ENCODE measurements at regions not wholly inside any gene's neighbourhood (a gene's known extent, or its start where the extent isn't known, plus 50 kb on each side); places are given as distances from the start of the nearest gene placed in this dataset.

GRCh38 chrX:40806513-40807220 is 71.3 kb upstream of the MED14 start:
- no peak for TF ChIP-seq CTCF (IDR thresholded peaks at IDR 0.05; ENCODE audit: low read depth, low read length)
- TF ChIP-seq EZH2phosphoT487 (IDR thresholded peaks at IDR 0.05; ENCODE audit: low read depth) = no peak
